ENCODE measurements at regions not wholly inside any gene's neighbourhood (a gene's known extent, or its start where the extent isn't known, plus 50 kb on each side); places are given as distances from the start of the nearest gene placed in this dataset.

DNA sequence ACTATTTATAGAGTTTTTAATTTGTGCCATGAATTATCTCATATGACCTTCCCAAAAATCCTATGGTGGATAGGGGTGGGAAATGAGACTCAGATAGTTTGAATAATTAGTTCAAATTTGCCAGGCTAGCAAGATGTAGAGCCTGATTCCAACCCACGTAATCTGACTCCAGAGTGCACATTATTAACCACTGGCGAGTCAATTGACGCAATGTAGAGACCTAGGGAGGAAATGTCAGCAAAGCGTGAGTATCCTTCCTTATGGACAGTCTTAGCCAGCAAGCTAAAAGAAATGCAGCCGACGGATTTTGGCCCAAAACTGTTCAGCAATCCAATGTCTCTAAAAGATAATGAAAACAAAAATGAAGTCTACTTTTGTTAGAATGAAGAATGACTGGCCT, 193.3 kb upstream of the KRR1 start:
- Mint-ChIP-seq H3K4me3 (no peak overlapping the region), H3K27ac (no peak overlapping the region), H3K9me3 (no peaks in the 10 kb centered on the region), H3K27me3 (no peaks in the 10 kb centered on the region), H3K36me3 (no peaks in the 10 kb centered on the region), H3K4me1 (peaks cover 14 to 18% (median 18%) of the 10 kb centered on the region in 4 donors)
- Histone ChIP-seq H3K36me3 (ENCODE audit: insufficient read depth, low read length) (no peaks in the 10 kb centered on the region), H3K27ac (ENCODE audit: low read depth, low read length) (no peak overlapping the region), H3K4me3 (ENCODE audit: low read length in 2 of 2) (no peak overlapping the region), H3K27me3 (ENCODE audit: insufficient read depth, low read length) (no peaks in the 10 kb centered on the region), H3K4me1 (ENCODE audit: insufficient read depth, low read length) (peaks cover 19% of the 10 kb centered on the region), H3K9me3 (ENCODE audit: control insufficient read depth in 1 of 2, low read length in 2 of 2) (no peaks in the 10 kb centered on the region)
- ChIA-PET CTCF (ENCODE audit: partially characterized antibody) (interaction anchor here (0.8 kb wide), 1 partner anchor 17 kb away, joined by 3 read pairs; no protein-coding TSS in a partner anchor), POLR2A (ENCODE audit: partially characterized antibody) (no interaction called here)
- intact Hi-C loops (cut with micrococcal nuclease) = no loop called here
- no peak for DNase-seq

DNA sequence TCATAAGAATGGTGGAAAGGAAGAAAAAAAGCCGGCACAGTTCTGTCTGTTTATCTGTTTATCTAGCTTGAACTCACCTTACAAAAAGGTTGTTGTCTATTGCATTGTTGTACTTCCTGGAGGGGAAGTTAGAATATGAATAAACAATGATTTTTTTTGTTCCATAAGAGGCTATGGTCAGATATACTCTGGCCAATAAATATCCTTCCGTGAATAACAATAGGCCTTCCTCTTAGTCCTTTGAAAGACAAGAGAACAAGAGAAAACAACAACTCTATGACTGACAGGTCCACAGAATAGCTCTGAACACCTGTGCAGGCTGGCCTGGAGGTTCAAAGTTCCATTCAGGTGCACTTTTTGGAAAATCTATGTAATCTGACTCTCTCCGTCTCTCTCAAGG, 192.8 kb upstream of the KRR1 start:
- H3K27me3 Mint-ChIP-seq = no peaks in the 10 kb centered on the region
- no peak overlapping the region for H3K27ac ChIP-seq (ENCODE audit: low read depth, low read length)
- H3K9me3 ChIP-seq (ENCODE audit: control insufficient read depth in 1 of 2, low read length in 2 of 2) = no peaks in the 10 kb centered on the region
- intact Hi-C loops (cut with micrococcal nuclease) = no loop called here
- no peak overlapping the region for H3K4me3 ChIP-seq (ENCODE audit: low read length in 2 of 2)
- H3K9me3 Mint-ChIP-seq = no peaks in the 10 kb centered on the region
- no peaks in the 10 kb centered on the region for H3K27me3 ChIP-seq (ENCODE audit: insufficient read depth, low read length)
- ChIA-PET POLR2A (ENCODE audit: partially characterized antibody) (no interaction called here), CTCF (ENCODE audit: partially characterized antibody) (no interaction called here)
- H3K4me3 Mint-ChIP-seq = no peak overlapping the region
- DNase-seq = no peak
- peak overlapping the region in 1 of 7 donors; percentile 41 for H3K27ac Mint-ChIP-seq
- H3K4me1 ChIP-seq (ENCODE audit: insufficient read depth, low read length) = peaks cover 19% of the 10 kb centered on the region
- peaks cover 14 to 18% (median 18%) of the 10 kb centered on the region in 4 donors for H3K4me1 Mint-ChIP-seq
- H3K36me3 Mint-ChIP-seq = no peaks in the 10 kb centered on the region
- H3K36me3 ChIP-seq (ENCODE audit: insufficient read depth, low read length) = no peaks in the 10 kb centered on the region

DNA sequence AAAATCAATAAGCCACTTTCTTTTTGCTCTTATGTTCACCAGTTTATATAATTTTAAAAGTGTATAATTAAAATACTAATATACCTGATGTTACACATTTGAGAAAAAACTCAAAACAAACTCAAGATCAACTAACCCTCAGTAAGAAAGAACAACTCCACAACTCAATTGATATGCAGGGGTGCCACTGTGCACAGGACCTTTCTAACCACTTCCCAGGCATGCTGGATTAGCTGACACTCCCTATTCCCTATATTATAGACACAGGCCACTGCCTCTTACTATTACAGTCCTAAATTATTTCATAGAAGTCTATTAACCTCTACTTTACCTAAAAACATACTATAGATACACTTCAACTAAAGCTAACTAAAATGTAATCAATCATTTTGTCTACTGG, 191.7 kb upstream of the KRR1 start:
- Histone ChIP-seq H3K27ac (ENCODE audit: low read depth, low read length) (no peak overlapping the region), H3K36me3 (ENCODE audit: insufficient read depth, low read length) (no peaks in the 10 kb centered on the region), H3K27me3 (ENCODE audit: insufficient read depth, low read length) (no peaks in the 10 kb centered on the region), H3K4me1 (ENCODE audit: insufficient read depth, low read length) (peaks cover 19% of the 10 kb centered on the region), H3K4me3 (ENCODE audit: low read length in 2 of 2) (no peak overlapping the region), H3K9me3 (ENCODE audit: control insufficient read depth in 1 of 2, low read length in 2 of 2) (no peaks in the 10 kb centered on the region)
- DNase-seq = no peak
- CTCF ChIA-PET (ENCODE audit: partially characterized antibody) = interaction anchor here (0.6 kb wide), 1 partner anchor 62 kb away, joined by 3 read pairs; no protein-coding TSS in a partner anchor
- no peaks in the 10 kb centered on the region for H3K9me3 Mint-ChIP-seq
- H3K36me3 Mint-ChIP-seq = no peaks in the 10 kb centered on the region
- no peaks in the 10 kb centered on the region for H3K27me3 Mint-ChIP-seq
- peak overlapping the region in 6 of 8 donors; percentile 3 to 81 (median 30) for H3K4me3 Mint-ChIP-seq
- POLR2A ChIA-PET (ENCODE audit: partially characterized antibody) = no interaction called here
- peaks cover 14 to 18% (median 18%) of the 10 kb centered on the region in 4 donors for H3K4me1 Mint-ChIP-seq
- intact Hi-C loops (cut with micrococcal nuclease) = loop anchor here (2.0 kb wide), 1 partner anchor 20 kb away; no protein-coding TSS in a partner anchor
- peak overlapping the region in 4 of 7 donors; percentile 41 to 67 (median 47) for H3K27ac Mint-ChIP-seq

DNA sequence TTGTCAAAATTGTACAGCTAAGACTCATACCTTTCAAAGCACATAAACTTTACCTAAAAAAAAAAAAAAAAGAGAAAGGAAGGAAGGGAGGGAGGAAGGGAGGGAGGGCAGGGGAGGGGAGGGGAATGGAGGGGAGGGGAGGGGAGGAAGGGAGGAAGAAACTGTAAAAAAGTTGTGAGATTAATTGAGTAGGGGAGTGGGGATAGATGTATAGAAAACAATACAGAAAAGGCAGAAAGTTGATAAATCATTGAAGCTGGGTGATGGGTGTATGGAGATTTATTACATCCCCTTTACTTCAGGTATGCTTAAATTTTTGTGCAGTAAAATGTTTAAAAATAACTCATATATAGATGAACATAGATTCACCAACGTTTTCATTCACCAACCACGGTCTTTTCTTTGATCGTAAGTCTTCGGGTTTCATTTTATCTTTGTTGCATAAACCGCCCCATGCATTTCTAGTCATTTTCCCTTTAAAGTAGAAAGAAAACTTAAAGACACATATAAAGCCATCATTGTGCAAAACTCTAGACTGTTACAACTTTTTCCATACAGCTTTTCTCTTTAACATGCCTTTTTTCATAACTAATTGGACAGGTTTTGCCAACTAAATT, 191.2 kb upstream of the KRR1 start:
- no peaks in the 10 kb centered on the region for H3K9me3 ChIP-seq (ENCODE audit: control insufficient read depth in 1 of 2, low read length in 2 of 2)
- peak in 3 of 5 donors; percentile 4 to 25 (median 19) for DNase-seq
- H3K27me3 Mint-ChIP-seq = no peaks in the 10 kb centered on the region
- peak overlapping the region; percentile 33 to 81 (median 70) for H3K4me3 Mint-ChIP-seq
- intact Hi-C loops (cut with micrococcal nuclease) = loop anchor here (2.0 kb wide), 1 partner anchor 20 kb away; no protein-coding TSS in a partner anchor
- no peaks in the 10 kb centered on the region for H3K36me3 Mint-ChIP-seq
- no peak overlapping the region for H3K27ac ChIP-seq (ENCODE audit: low read depth, low read length)
- POLR2A ChIA-PET (ENCODE audit: partially characterized antibody) = no interaction called here
- H3K27me3 ChIP-seq (ENCODE audit: insufficient read depth, low read length) = no peaks in the 10 kb centered on the region
- CTCF ChIA-PET (ENCODE audit: partially characterized antibody) = no interaction called here
- peaks cover 14 to 18% (median 17%) of the 10 kb centered on the region in 4 donors for H3K4me1 Mint-ChIP-seq
- peaks cover 19% of the 10 kb centered on the region for H3K4me1 ChIP-seq (ENCODE audit: insufficient read depth, low read length)
- H3K4me3 ChIP-seq (ENCODE audit: low read length in 2 of 2) = no peak overlapping the region
- peak overlapping the region in 6 of 7 donors; percentile 41 to 75 (median 68) for H3K27ac Mint-ChIP-seq
- no peaks in the 10 kb centered on the region for H3K36me3 ChIP-seq (ENCODE audit: insufficient read depth, low read length)
- H3K9me3 Mint-ChIP-seq = no peaks in the 10 kb centered on the region

DNA sequence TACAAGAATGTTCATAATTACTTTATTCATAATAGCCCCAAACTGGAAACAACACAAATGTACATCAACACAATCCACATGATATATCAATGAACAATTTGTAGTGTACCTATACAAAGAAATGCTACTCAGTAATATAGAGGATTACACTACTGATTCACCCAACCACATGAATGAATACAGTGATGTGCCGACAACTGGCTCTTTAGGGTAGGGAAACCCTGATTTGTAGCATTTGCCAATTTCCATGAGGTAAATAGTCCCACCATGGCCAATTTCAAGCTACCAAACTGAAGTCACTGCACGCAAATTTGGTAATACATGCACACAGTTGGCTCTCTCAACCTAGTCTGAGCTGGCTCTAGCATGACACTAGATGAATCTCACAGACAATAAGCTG, 190.4 kb upstream of the KRR1 start:
- H3K9me3 ChIP-seq (ENCODE audit: control insufficient read depth in 1 of 2, low read length in 2 of 2) = no peaks in the 10 kb centered on the region
- no peaks in the 10 kb centered on the region for H3K27me3 ChIP-seq (ENCODE audit: insufficient read depth, low read length)
- Mint-ChIP-seq H3K27me3 (no peaks in the 10 kb centered on the region), H3K4me3 (peak overlapping the region in 6 of 8 donors; percentile 33 to 78 (median 68)), H3K9me3 (no peaks in the 10 kb centered on the region), H3K4me1 (peaks cover 14 to 18% (median 17%) of the 10 kb centered on the region in 4 donors), H3K27ac (peak overlapping the region in 6 of 7 donors; percentile 38 to 75 (median 68)), H3K36me3 (no peaks in the 10 kb centered on the region)
- ChIA-PET POLR2A (ENCODE audit: partially characterized antibody) (no interaction called here), CTCF (ENCODE audit: partially characterized antibody) (no interaction called here)
- no peaks in the 10 kb centered on the region for H3K36me3 ChIP-seq (ENCODE audit: insufficient read depth, low read length)
- intact Hi-C loops (cut with micrococcal nuclease) = loop anchor here (2.0 kb wide), 1 partner anchor 21 kb away; no protein-coding TSS in a partner anchor
- H3K4me1 ChIP-seq (ENCODE audit: insufficient read depth, low read length) = peaks cover 19% of the 10 kb centered on the region
- no peak overlapping the region for H3K4me3 ChIP-seq (ENCODE audit: low read length in 2 of 2)
- DNase-seq = no peak
- no peak overlapping the region for H3K27ac ChIP-seq (ENCODE audit: low read depth, low read length)

DNA sequence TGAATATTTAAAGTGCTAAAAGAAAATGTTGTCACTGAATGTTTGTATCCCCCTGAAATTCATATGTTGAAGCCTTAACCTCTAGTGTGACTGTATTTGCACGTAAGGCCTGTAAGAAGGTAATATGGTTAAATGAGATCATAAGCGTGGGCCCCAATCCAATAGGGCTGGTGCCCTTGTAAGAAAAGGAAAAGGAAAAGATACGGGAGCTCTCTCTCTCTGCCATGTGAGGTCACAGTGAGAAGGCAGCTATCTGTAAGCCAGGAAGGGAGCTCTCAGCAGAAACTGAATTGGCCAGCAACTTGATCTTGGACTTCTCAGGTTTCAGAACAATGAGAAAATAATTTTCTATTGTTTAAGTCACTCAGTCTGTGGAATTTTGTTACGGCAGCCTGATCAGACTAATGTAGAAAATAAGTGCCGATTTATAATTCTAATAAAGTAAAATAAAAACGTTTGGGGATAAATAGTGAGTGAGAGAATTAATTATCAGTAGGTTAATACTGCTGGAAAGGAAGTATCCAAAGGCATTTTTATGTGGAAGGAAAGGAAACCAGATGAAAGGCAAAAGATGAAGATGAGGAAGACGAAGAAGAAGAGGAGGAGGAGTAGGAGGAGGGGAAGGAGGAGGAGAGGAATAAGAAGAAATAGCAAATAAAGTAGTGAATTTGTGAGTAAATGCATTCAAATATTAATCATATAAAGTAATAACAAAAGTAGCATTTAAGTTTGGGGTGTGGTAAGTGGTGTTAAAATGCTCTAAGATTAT, 188.5 kb upstream of the KRR1 start:
- Histone ChIP-seq H3K27me3 (ENCODE audit: insufficient read depth, low read length) (no peaks in the 10 kb centered on the region), H3K36me3 (ENCODE audit: insufficient read depth, low read length) (no peaks in the 10 kb centered on the region), H3K4me3 (ENCODE audit: low read length in 2 of 2) (no peak overlapping the region), H3K4me1 (ENCODE audit: insufficient read depth, low read length) (peaks cover 19% of the 10 kb centered on the region), H3K9me3 (ENCODE audit: control insufficient read depth in 1 of 2, low read length in 2 of 2) (no peaks in the 10 kb centered on the region), H3K27ac (ENCODE audit: low read depth, low read length) (no peak overlapping the region)
- H3K27me3 Mint-ChIP-seq = no peaks in the 10 kb centered on the region
- intact Hi-C loops (cut with micrococcal nuclease) = no loop called here
- peaks cover 14 to 22% (median 17%) of the 10 kb centered on the region in 4 donors for H3K4me1 Mint-ChIP-seq
- H3K9me3 Mint-ChIP-seq = no peaks in the 10 kb centered on the region
- no peak for DNase-seq
- no peaks in the 10 kb centered on the region for H3K36me3 Mint-ChIP-seq
- ChIA-PET CTCF (ENCODE audit: partially characterized antibody) (no interaction called here), POLR2A (ENCODE audit: partially characterized antibody) (no interaction called here)
- H3K4me3 Mint-ChIP-seq = no peak overlapping the region
- H3K27ac Mint-ChIP-seq = no peak overlapping the region

DNA sequence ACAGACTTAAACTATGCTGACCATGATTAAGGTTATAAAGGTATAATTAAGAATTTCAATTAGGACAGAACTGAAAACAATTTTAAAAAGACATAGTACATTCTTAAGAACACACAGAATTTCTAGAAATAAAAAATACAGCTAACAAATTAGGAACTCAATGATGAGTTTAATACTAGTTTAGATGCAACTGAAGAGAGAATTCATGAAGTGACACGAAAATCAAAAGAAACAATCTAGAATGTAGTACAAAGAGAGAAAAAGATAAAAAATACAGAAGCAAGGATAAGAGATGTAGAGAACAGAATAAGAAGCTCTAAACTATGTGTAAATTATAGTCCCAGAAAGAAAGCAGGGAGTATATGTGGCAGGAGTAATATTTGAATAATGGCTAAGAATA, 187.8 kb upstream of the KRR1 start:
- no peaks in the 10 kb centered on the region for H3K27me3 ChIP-seq (ENCODE audit: insufficient read depth, low read length)
- no peak overlapping the region for H3K27ac ChIP-seq (ENCODE audit: low read depth, low read length)
- Mint-ChIP-seq H3K27ac (no peak overlapping the region), H3K4me3 (no peak overlapping the region), H3K36me3 (no peaks in the 10 kb centered on the region), H3K9me3 (no peaks in the 10 kb centered on the region), H3K4me1 (peaks cover 14 to 22% (median 17%) of the 10 kb centered on the region in 4 donors), H3K27me3 (no peaks in the 10 kb centered on the region)
- H3K4me3 ChIP-seq (ENCODE audit: low read length in 2 of 2) = no peak overlapping the region
- intact Hi-C loops (cut with micrococcal nuclease) = no loop called here
- ChIA-PET CTCF (ENCODE audit: partially characterized antibody) (no interaction called here), POLR2A (ENCODE audit: partially characterized antibody) (no interaction called here)
- no peaks in the 10 kb centered on the region for H3K9me3 ChIP-seq (ENCODE audit: control insufficient read depth in 1 of 2, low read length in 2 of 2)
- H3K36me3 ChIP-seq (ENCODE audit: insufficient read depth, low read length) = no peaks in the 10 kb centered on the region
- peaks cover 19% of the 10 kb centered on the region for H3K4me1 ChIP-seq (ENCODE audit: insufficient read depth, low read length)
- DNase-seq = no peak
